H9 (cell line): ENCODE measurements at regions not wholly inside any gene's neighbourhood (a gene's known extent, or its start where the extent isn't known, plus 50 kb on each side); places are given as distances from the start of the nearest gene placed in this dataset.
"Not testable (repeated sequence)": the region's sequence is repeated elsewhere in the genome, so short reads cannot be mapped to it uniquely, and the experiment has no call there.

Experiments
- DNase-seq: peaks from one replicate; pipeline ENCODE4 v3.0.0-alpha.2; 2017
- H2AFZ ChIP-seq: one replicate; pipeline ENCODE4 v1.6.1; 2013; ENCODE audit warnings: mild to moderate bottlenecking, low read length, control low read depth, moderate library complexity
- H2AK5ac ChIP-seq: 2 replicates; pipeline ENCODE4 v1.6.1; 2013; ENCODE audit warnings: low read length, control low read depth, mixed read lengths; ENCODE audit not compliant: insufficient read length
- H2BK120ac ChIP-seq: one replicate; pipeline ENCODE4 v1.6.1; 2013; ENCODE audit warnings: low read depth, mild to moderate bottlenecking, low read length, control low read depth, inconsistent platforms; ENCODE audit not compliant: poor library complexity, severe bottlenecking
- H2BK12ac ChIP-seq: 2 replicates; pipeline ENCODE4 v1.6.1; 2013; ENCODE audit warnings: low read length, control low read depth, mixed read lengths, low read depth; ENCODE audit not compliant: insufficient read length
- H2BK15ac ChIP-seq: 2 replicates; pipeline ENCODE4 v1.6.1; 2013; ENCODE audit warnings: low read depth, low read length, control low read depth
- H2BK20ac ChIP-seq: one replicate; pipeline ENCODE4 v1.6.1; 2013; ENCODE audit warnings: low read depth, mild to moderate bottlenecking, low read length, control low read depth, inconsistent platforms; ENCODE audit not compliant: poor library complexity, severe bottlenecking
- H2BK5ac ChIP-seq: 2 replicates; pipeline ENCODE4 v1.6.1; 2013; ENCODE audit warnings: low read length, control low read depth, mixed read lengths; ENCODE audit not compliant: insufficient read length
- H3K14ac ChIP-seq: 2 replicates; pipeline ENCODE4 v1.6.1; 2013; ENCODE audit warnings: low read length, control low read depth; ENCODE audit not compliant: insufficient read depth
- H3K18ac ChIP-seq: 2 replicates; pipeline ENCODE4 v1.6.1; 2013; ENCODE audit warnings: low read depth, mild to moderate bottlenecking, mixed read lengths, low read length, control low read depth; ENCODE audit not compliant: insufficient read length
- H3K23ac ChIP-seq: 2 replicates; pipeline ENCODE4 v1.6.1; 2013; ENCODE audit warnings: low read length, control low read depth, mixed read lengths, low read depth; ENCODE audit not compliant: insufficient read length
- H3K23me2 ChIP-seq: 2 replicates; pipeline ENCODE4 v1.6.1; 2013; ENCODE audit warnings: low read depth, mild to moderate bottlenecking, mixed read lengths, low read length, control low read depth; ENCODE audit not compliant: insufficient read length, poor library complexity, severe bottlenecking
- H3K27ac ChIP-seq: 2 replicates; pipeline ENCODE4 v1.5.1; 2013; ENCODE audit warnings: low read length, control low read depth, mixed read lengths, low read depth; ENCODE audit not compliant: insufficient read length
- H3K27me3 ChIP-seq: 2 replicates; pipeline ENCODE4 v1.6.1; 2013; ENCODE audit warnings: low read length, control low read depth, inconsistent platforms; ENCODE audit not compliant: insufficient read depth
- H3K4ac ChIP-seq: 2 replicates; pipeline ENCODE4 v1.6.1; 2013; ENCODE audit warnings: low read depth, mild to moderate bottlenecking, control low read depth, inconsistent platforms, low read length, moderate library complexity
- H3K4me1 ChIP-seq: 2 replicates; pipeline ENCODE4 v1.6.1; 2013; ENCODE audit warnings: low read length, control low read depth, inconsistent platforms; ENCODE audit not compliant: insufficient read depth
- H3K4me2 ChIP-seq: 2 replicates; pipeline ENCODE4 v1.6.1; 2013; ENCODE audit warnings: low read length, control low read depth, mixed read lengths; ENCODE audit not compliant: insufficient read length, insufficient read depth
- H3K56ac ChIP-seq: 2 replicates; pipeline ENCODE4 v1.6.1; 2013; ENCODE audit warnings: low read depth, mild to moderate bottlenecking, mixed read lengths, low read length, control low read depth; ENCODE audit not compliant: insufficient read length
- H3K79me1 ChIP-seq: 2 replicates; pipeline ENCODE4 v1.6.1; 2013; ENCODE audit warnings: low read depth, mild to moderate bottlenecking, moderate library complexity, low read length, control low read depth, inconsistent platforms; ENCODE audit not compliant: insufficient read depth, poor library complexity, severe bottlenecking
- H3K79me2 ChIP-seq: 2 replicates; pipeline ENCODE4 v1.6.1; 2013; ENCODE audit warnings: low read length, control low read depth, inconsistent platforms; ENCODE audit not compliant: insufficient read depth
- H3K9ac ChIP-seq: 2 replicates; pipeline ENCODE4 v1.6.1; 2013; ENCODE audit warnings: low read length, control low read depth, mixed read lengths; ENCODE audit not compliant: insufficient read length; ENCODE audit errors: extremely low read depth
- H3K9me3 ChIP-seq: one replicate; pipeline ENCODE4 v1.6.1; 2013; ENCODE audit warnings: low read depth, low read length, inconsistent platforms; ENCODE audit not compliant: control insufficient read depth
- H3T11ph ChIP-seq: one replicate; pipeline ENCODE4 v1.6.1; 2013; ENCODE audit warnings: mild to moderate bottlenecking, low read length, control low read depth, inconsistent platforms
- H4K20me1 ChIP-seq: one replicate; pipeline ENCODE4 v1.6.1; 2013; ENCODE audit not compliant: control insufficient read depth, insufficient read length, insufficient read depth
- H4K5ac ChIP-seq: 2 replicates; pipeline ENCODE4 v1.6.1; 2013; ENCODE audit warnings: low read depth, mild to moderate bottlenecking, mixed read lengths, low read length, control low read depth; ENCODE audit not compliant: insufficient read length
- H4K8ac ChIP-seq: replicated peaks from 2 replicates; pipeline ENCODE4 v1.6.1; 2013; ENCODE audit warnings: low read length, control low read depth, mixed read lengths, low read depth; ENCODE audit not compliant: insufficient read length
- H4K91ac ChIP-seq: 2 replicates; pipeline ENCODE4 v1.6.1; 2013; ENCODE audit warnings: low read depth, mild to moderate bottlenecking, moderate library complexity, mixed read lengths, low read length, control low read depth; ENCODE audit not compliant: insufficient read length
- H3K27ac Mint-ChIP-seq, 3 experiments: 2 replicates in 2 of 3; 3 replicates in 1 of 3; pipeline ENCODE4 v1.8.0; 2020 to 2021; ENCODE audit warnings: mixed read lengths in 3 of 3, mild to moderate bottlenecking in 1 of 3, moderate library complexity in 1 of 3
- H3K27me3 Mint-ChIP-seq: 2 replicates; pipeline ENCODE4 v1.8.0; 2021; ENCODE audit warnings: low read depth, mild to moderate bottlenecking, moderate library complexity, mixed read lengths
- H3K36me3 Mint-ChIP-seq, 3 experiments: 2 replicates in 2 of 3; 3 replicates in 1 of 3; pipeline ENCODE4 v1.8.0; 2020 to 2021; ENCODE audit warnings: low read depth in 3 of 3, mixed read lengths in 3 of 3; ENCODE audit not compliant: insufficient read depth in 1 of 3
- H3K4me1 Mint-ChIP-seq, 2 experiments: 2 replicates each; pipeline ENCODE4 v1.8.0; 2020; ENCODE audit warnings: mixed read lengths in 2 of 2
- H3K4me3 Mint-ChIP-seq, 2 experiments: 2 replicates in 1 of 2; 3 replicates in 1 of 2; pipeline ENCODE4 v1.8.0; 2020 to 2021; ENCODE audit warnings: mild to moderate bottlenecking in 2 of 2, mixed read lengths in 2 of 2, moderate library complexity in 1 of 2
- H3K9me3 Mint-ChIP-seq, 2 experiments: 2 replicates in 1 of 2; 3 replicates in 1 of 2; pipeline ENCODE4 v1.8.0; 2020; ENCODE audit warnings: mild to moderate bottlenecking in 2 of 2, mixed read lengths in 2 of 2, moderate library complexity in 1 of 2
- WGBS: extraction: QIAGEN DNeasy Blood & Tissue Kit; methylation state at CpG from one replicate; pipeline ENCODE4 v1.1.7; 2013; ENCODE audit warnings: missing lambda C conversion rate, low lambda C conversion rate, mixed read lengths; ENCODE audit not compliant: insufficient read length; ENCODE audit errors: extremely low coverage; 5-methylcytosine and 5-hydroxymethylcytosine counted together

GRCh38 chr10:22120072-22120471 lies 97.7 kb downstream of the EBLN1 start:
- not testable (repeated sequence) for H3K4me1 ChIP-seq, H2BK12ac ChIP-seq, H3K79me2 ChIP-seq, H2AFZ ChIP-seq, H3K9ac ChIP-seq, H3K79me1 ChIP-seq, H3K23ac ChIP-seq, H3K27me3 ChIP-seq, H3T11ph ChIP-seq, H2BK20ac ChIP-seq, H2BK15ac ChIP-seq, H3K14ac ChIP-seq, H4K91ac ChIP-seq, H3K9me3 ChIP-seq, H4K20me1 ChIP-seq, H2AK5ac ChIP-seq, H3K27ac ChIP-seq, DNase-seq, H4K5ac ChIP-seq, H3K27me3 Mint-ChIP-seq, H4K8ac ChIP-seq, H3K56ac ChIP-seq, H3K4ac ChIP-seq, H3K23me2 ChIP-seq, H3K27ac Mint-ChIP-seq, H3K4me1 Mint-ChIP-seq, H3K4me3 Mint-ChIP-seq, H3K4me2 ChIP-seq, H2BK120ac ChIP-seq, H2BK5ac ChIP-seq, H3K18ac ChIP-seq
- no CpG with 5 or more reads among the region's 1 CpG for WGBS
- Mint-ChIP-seq H3K9me3 (peaks cover 31 to 36% of the 10 kb centered on the region in 2 experiments), H3K36me3 (peaks cover 12 to 24% (median 18%) of the 10 kb centered on the region in 3 experiments)

DNA sequence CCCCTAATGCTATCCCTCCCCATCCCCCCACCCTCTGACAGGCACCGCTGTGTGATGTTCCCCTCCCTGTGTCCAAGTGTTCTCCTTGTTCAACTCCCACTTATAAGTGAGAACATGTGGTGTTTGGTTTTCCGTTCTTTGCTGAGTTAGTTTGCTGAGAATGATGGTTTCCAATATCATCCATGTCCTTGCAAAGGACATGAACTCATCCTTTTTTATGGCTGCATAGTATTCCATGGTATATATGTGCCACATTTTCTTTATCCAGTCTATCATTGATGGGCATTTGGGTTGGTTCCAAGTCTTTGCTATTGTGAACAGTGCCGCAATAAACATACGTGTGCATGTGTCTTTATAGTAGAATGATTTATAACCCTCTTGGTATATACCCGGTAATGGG lies 98.2 kb downstream of the EBLN1 start:
- H3K4me3 Mint-ChIP-seq, H3K23ac ChIP-seq, H2BK120ac ChIP-seq, H3K9me3 ChIP-seq, H3K27ac Mint-ChIP-seq, H3K4me1 ChIP-seq, H3K18ac ChIP-seq, H2AK5ac ChIP-seq, H3K79me1 ChIP-seq, H2BK5ac ChIP-seq, H3K4me2 ChIP-seq, H3K14ac ChIP-seq, H3K27ac ChIP-seq, H2BK12ac ChIP-seq, H4K91ac ChIP-seq, H3K9ac ChIP-seq, DNase-seq, H4K5ac ChIP-seq, H3K27me3 Mint-ChIP-seq, H3K27me3 ChIP-seq, H2BK20ac ChIP-seq, H2BK15ac ChIP-seq, H2AFZ ChIP-seq, H4K8ac ChIP-seq, H4K20me1 ChIP-seq, H3T11ph ChIP-seq, H3K4me1 Mint-ChIP-seq, H3K4ac ChIP-seq, H3K79me2 ChIP-seq, H3K56ac ChIP-seq, H3K23me2 ChIP-seq: not testable (repeated sequence)
- Mint-ChIP-seq H3K36me3 (peaks cover 12 to 24% (median 18%) of the 10 kb centered on the region in 3 experiments), H3K9me3 (peaks cover 31 to 36% of the 10 kb centered on the region in 2 experiments)
- no CpG with 5 or more reads among the region's 5 CpGs for WGBS
